ENCODE measurements at regions not wholly inside any gene's neighbourhood (a gene's known extent, or its start where the extent isn't known, plus 50 kb on each side); places are given as distances from the start of the nearest gene placed in this dataset.

GRCh38 chr11:97607291-97608000 is 1217.6 kb downstream of the JRKL start:
- no peak for DNase-seq (ENCODE audit: insufficient read length, low spot score, missing footprints)
- Histone ChIP-seq H3K79me2 (ENCODE audit: insufficient read depth, low read length) (no peaks in the 10 kb centered on the region), H2AFZ (ENCODE audit: low read length) (no peak overlapping the region), H3K9me3 (ENCODE audit: low read depth, low read length) (no peaks in the 10 kb centered on the region), H3K4me3 (ENCODE audit: insufficient read depth, low read length) (no peak overlapping the region), H3K4me2 (ENCODE audit: insufficient read depth, low read length) (no peak overlapping the region), H3K27ac (ENCODE audit: low read depth, low read length) (no peak overlapping the region), H3K27me3 (ENCODE audit: insufficient read depth, low read length) (no peaks in the 10 kb centered on the region), H3K4me1 (ENCODE audit: insufficient read depth, low read length) (no peaks in the 10 kb centered on the region), H4K20me1 (ENCODE audit: insufficient read depth, low read length) (no peaks in the 10 kb centered on the region), H3K36me3 (ENCODE audit: insufficient read depth, low read length) (no peaks in the 10 kb centered on the region)
- TF ChIP-seq, protein P1, sequence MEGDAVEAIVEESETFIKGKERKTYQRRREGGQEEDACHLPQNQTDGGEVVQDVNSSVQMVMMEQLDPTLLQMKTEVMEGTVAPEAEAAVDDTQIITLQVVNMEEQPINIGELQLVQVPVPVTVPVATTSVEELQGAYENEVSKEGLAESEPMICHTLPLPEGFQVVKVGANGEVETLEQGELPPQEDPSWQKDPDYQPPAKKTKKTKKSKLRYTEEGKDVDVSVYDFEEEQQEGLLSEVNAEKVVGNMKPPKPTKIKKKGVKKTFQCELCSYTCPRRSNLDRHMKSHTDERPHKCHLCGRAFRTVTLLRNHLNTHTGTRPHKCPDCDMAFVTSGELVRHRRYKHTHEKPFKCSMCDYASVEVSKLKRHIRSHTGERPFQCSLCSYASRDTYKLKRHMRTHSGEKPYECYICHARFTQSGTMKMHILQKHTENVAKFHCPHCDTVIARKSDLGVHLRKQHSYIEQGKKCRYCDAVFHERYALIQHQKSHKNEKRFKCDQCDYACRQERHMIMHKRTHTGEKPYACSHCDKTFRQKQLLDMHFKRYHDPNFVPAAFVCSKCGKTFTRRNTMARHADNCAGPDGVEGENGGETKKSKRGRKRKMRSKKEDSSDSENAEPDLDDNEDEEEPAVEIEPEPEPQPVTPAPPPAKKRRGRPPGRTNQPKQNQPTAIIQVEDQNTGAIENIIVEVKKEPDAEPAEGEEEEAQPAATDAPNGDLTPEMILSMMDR (IDR thresholded peaks at IDR 0.05; ENCODE audit: extremely low read depth, low read depth, low read length): no peak

DNA sequence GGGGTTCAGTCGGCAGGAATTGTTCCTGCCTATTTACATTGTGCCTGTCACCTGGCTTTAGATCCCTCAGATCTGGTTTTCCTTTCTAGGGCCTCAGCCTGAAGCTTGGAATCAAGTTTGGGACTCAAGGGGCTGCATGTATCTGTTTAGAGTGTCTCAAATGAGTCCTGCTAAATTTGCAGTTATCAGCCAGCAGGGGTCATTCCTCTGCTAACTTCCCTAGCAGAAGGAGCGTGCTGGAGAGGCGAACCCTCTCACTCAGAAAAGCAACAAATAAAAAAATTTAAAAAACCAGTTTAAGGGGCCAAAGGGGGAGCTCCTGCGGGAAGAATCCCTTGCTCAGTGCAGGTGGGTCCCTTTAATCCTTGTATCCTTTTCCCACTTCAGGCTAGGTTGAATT is 1220.2 kb downstream of the JRKL start:
- TF ChIP-seq, protein P1 (IDR thresholded peaks at IDR 0.05; ENCODE audit: extremely low read depth, low read depth, low read length): no peak

DNA sequence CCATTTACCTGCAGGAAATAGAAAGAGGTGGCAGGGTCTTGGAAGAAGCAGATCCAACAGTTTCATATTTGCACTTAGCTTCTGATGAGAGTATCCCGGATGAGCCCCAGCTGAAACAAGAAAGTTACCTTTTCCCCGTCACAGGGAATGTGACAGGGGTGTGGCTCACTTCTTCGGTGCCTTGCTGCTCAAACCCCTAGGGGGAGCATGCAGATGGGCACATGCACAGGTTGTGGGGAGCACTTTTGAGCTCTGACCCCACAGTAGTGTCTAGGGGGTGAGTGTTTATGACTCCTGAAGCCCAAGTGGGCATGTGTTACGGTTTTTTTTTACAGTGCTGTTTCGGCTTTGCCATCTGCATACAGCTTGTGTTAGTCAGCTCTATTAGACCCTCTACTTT is 1221.0 kb downstream of the JRKL start:
- TF ChIP-seq, protein P1 (IDR thresholded peaks at IDR 0.05; ENCODE audit: extremely low read depth, low read depth, low read length): no peak
- H3K27ac ChIP-seq (ENCODE audit: low read depth, low read length): no peak overlapping the region
- H3K36me3 ChIP-seq (ENCODE audit: insufficient read depth, low read length): no peaks in the 10 kb centered on the region
- H3K79me2 ChIP-seq (ENCODE audit: insufficient read depth, low read length): no peaks in the 10 kb centered on the region
- no peak for DNase-seq (ENCODE audit: insufficient read length, low spot score, missing footprints)
- H2AFZ ChIP-seq (ENCODE audit: low read length): no peak overlapping the region
- no peak overlapping the region for H3K4me3 ChIP-seq (ENCODE audit: insufficient read depth, low read length)
- H4K20me1 ChIP-seq (ENCODE audit: insufficient read depth, low read length): no peaks in the 10 kb centered on the region
- no peaks in the 10 kb centered on the region for H3K27me3 ChIP-seq (ENCODE audit: insufficient read depth, low read length)
- H3K4me1 ChIP-seq (ENCODE audit: insufficient read depth, low read length): no peaks in the 10 kb centered on the region
- no peak overlapping the region for H3K4me2 ChIP-seq (ENCODE audit: insufficient read depth, low read length)
- H3K9me3 ChIP-seq (ENCODE audit: low read depth, low read length): no peaks in the 10 kb centered on the region

More for the DNA sequence above, 1220.2 kb downstream of the JRKL start:
- H3K27me3 ChIP-seq (ENCODE audit: insufficient read depth, low read length): no peaks in the 10 kb centered on the region
- DNase-seq (ENCODE audit: insufficient read length, low spot score, missing footprints): no peak
- no peak overlapping the region for H3K4me3 ChIP-seq (ENCODE audit: insufficient read depth, low read length)
- H4K20me1 ChIP-seq (ENCODE audit: insufficient read depth, low read length): no peaks in the 10 kb centered on the region
- H3K9me3 ChIP-seq (ENCODE audit: low read depth, low read length): no peaks in the 10 kb centered on the region
- H3K27ac ChIP-seq (ENCODE audit: low read depth, low read length): no peak overlapping the region
- H3K36me3 ChIP-seq (ENCODE audit: insufficient read depth, low read length): no peaks in the 10 kb centered on the region
- H3K4me2 ChIP-seq (ENCODE audit: insufficient read depth, low read length): no peak overlapping the region
- no peak overlapping the region for H2AFZ ChIP-seq (ENCODE audit: low read length)
- no peaks in the 10 kb centered on the region for H3K79me2 ChIP-seq (ENCODE audit: insufficient read depth, low read length)
- no peaks in the 10 kb centered on the region for H3K4me1 ChIP-seq (ENCODE audit: insufficient read depth, low read length)

- Histone ChIP-seq H3K27ac (ENCODE audit: low read depth, low read length) (no peak overlapping the region), H3K36me3 (ENCODE audit: insufficient read depth, low read length) (no peaks in the 10 kb centered on the region), H3K4me3 (ENCODE audit: insufficient read depth, low read length) (no peak overlapping the region), H2AFZ (ENCODE audit: low read length) (no peak overlapping the region), H3K4me2 (ENCODE audit: insufficient read depth, low read length) (no peak overlapping the region), H3K27me3 (ENCODE audit: insufficient read depth, low read length) (no peaks in the 10 kb centered on the region), H3K9me3 (ENCODE audit: low read depth, low read length) (no peaks in the 10 kb centered on the region), H3K4me1 (ENCODE audit: insufficient read depth, low read length) (no peaks in the 10 kb centered on the region), H3K79me2 (ENCODE audit: insufficient read depth, low read length) (no peaks in the 10 kb centered on the region), H4K20me1 (ENCODE audit: insufficient read depth, low read length) (no peaks in the 10 kb centered on the region)
- no peak for DNase-seq (ENCODE audit: insufficient read length, low spot score, missing footprints)
- TF ChIP-seq, protein P1 (IDR thresholded peaks at IDR 0.05; ENCODE audit: extremely low read depth, low read depth, low read length): no peak
Measured at GRCh38 chr11:97611345-97611744, 1221.5 kb downstream of the JRKL start.

Data from osteoblast (primary cell).